H9 (cell line): ENCODE measurements at regions not wholly inside any gene's neighbourhood (a gene's known extent, or its start where the extent isn't known, plus 50 kb on each side); places are given as distances from the start of the nearest gene placed in this dataset.

Experiments
- DNase-seq: peaks from one replicate; pipeline ENCODE4 v3.0.0-alpha.2; 2017
- H2AFZ ChIP-seq: one replicate; pipeline ENCODE4 v1.6.1; 2013; ENCODE audit warnings: mild to moderate bottlenecking, low read length, control low read depth, moderate library complexity
- H2AK5ac ChIP-seq: 2 replicates; pipeline ENCODE4 v1.6.1; 2013; ENCODE audit warnings: low read length, control low read depth, mixed read lengths; ENCODE audit not compliant: insufficient read length
- H2BK120ac ChIP-seq: one replicate; pipeline ENCODE4 v1.6.1; 2013; ENCODE audit warnings: low read depth, mild to moderate bottlenecking, low read length, control low read depth, inconsistent platforms; ENCODE audit not compliant: poor library complexity, severe bottlenecking
- H2BK12ac ChIP-seq: 2 replicates; pipeline ENCODE4 v1.6.1; 2013; ENCODE audit warnings: low read length, control low read depth, mixed read lengths, low read depth; ENCODE audit not compliant: insufficient read length
- H2BK15ac ChIP-seq: 2 replicates; pipeline ENCODE4 v1.6.1; 2013; ENCODE audit warnings: low read depth, low read length, control low read depth
- H2BK20ac ChIP-seq: one replicate; pipeline ENCODE4 v1.6.1; 2013; ENCODE audit warnings: low read depth, mild to moderate bottlenecking, low read length, control low read depth, inconsistent platforms; ENCODE audit not compliant: poor library complexity, severe bottlenecking
- H2BK5ac ChIP-seq: 2 replicates; pipeline ENCODE4 v1.6.1; 2013; ENCODE audit warnings: low read length, control low read depth, mixed read lengths; ENCODE audit not compliant: insufficient read length
- H3K14ac ChIP-seq: 2 replicates; pipeline ENCODE4 v1.6.1; 2013; ENCODE audit warnings: low read length, control low read depth; ENCODE audit not compliant: insufficient read depth
- H3K18ac ChIP-seq: 2 replicates; pipeline ENCODE4 v1.6.1; 2013; ENCODE audit warnings: low read depth, mild to moderate bottlenecking, mixed read lengths, low read length, control low read depth; ENCODE audit not compliant: insufficient read length
- H3K23ac ChIP-seq: 2 replicates; pipeline ENCODE4 v1.6.1; 2013; ENCODE audit warnings: low read length, control low read depth, mixed read lengths, low read depth; ENCODE audit not compliant: insufficient read length
- H3K23me2 ChIP-seq: 2 replicates; pipeline ENCODE4 v1.6.1; 2013; ENCODE audit warnings: low read depth, mild to moderate bottlenecking, mixed read lengths, low read length, control low read depth; ENCODE audit not compliant: insufficient read length, poor library complexity, severe bottlenecking
- H3K27ac ChIP-seq: 2 replicates; pipeline ENCODE4 v1.5.1; 2013; ENCODE audit warnings: low read length, control low read depth, mixed read lengths, low read depth; ENCODE audit not compliant: insufficient read length
- H3K27me3 ChIP-seq: 2 replicates; pipeline ENCODE4 v1.6.1; 2013; ENCODE audit warnings: low read length, control low read depth, inconsistent platforms; ENCODE audit not compliant: insufficient read depth
- H3K4ac ChIP-seq: 2 replicates; pipeline ENCODE4 v1.6.1; 2013; ENCODE audit warnings: low read depth, mild to moderate bottlenecking, control low read depth, inconsistent platforms, low read length, moderate library complexity
- H3K4me1 ChIP-seq: 2 replicates; pipeline ENCODE4 v1.6.1; 2013; ENCODE audit warnings: low read length, control low read depth, inconsistent platforms; ENCODE audit not compliant: insufficient read depth
- H3K4me2 ChIP-seq: 2 replicates; pipeline ENCODE4 v1.6.1; 2013; ENCODE audit warnings: low read length, control low read depth, mixed read lengths; ENCODE audit not compliant: insufficient read length, insufficient read depth
- H3K56ac ChIP-seq: 2 replicates; pipeline ENCODE4 v1.6.1; 2013; ENCODE audit warnings: low read depth, mild to moderate bottlenecking, mixed read lengths, low read length, control low read depth; ENCODE audit not compliant: insufficient read length
- H3K79me1 ChIP-seq: 2 replicates; pipeline ENCODE4 v1.6.1; 2013; ENCODE audit warnings: low read depth, mild to moderate bottlenecking, moderate library complexity, low read length, control low read depth, inconsistent platforms; ENCODE audit not compliant: insufficient read depth, poor library complexity, severe bottlenecking
- H3K79me2 ChIP-seq: 2 replicates; pipeline ENCODE4 v1.6.1; 2013; ENCODE audit warnings: low read length, control low read depth, inconsistent platforms; ENCODE audit not compliant: insufficient read depth
- H3K9ac ChIP-seq: 2 replicates; pipeline ENCODE4 v1.6.1; 2013; ENCODE audit warnings: low read length, control low read depth, mixed read lengths; ENCODE audit not compliant: insufficient read length; ENCODE audit errors: extremely low read depth
- H3K9me3 ChIP-seq: one replicate; pipeline ENCODE4 v1.6.1; 2013; ENCODE audit warnings: low read depth, low read length, inconsistent platforms; ENCODE audit not compliant: control insufficient read depth
- H3T11ph ChIP-seq: one replicate; pipeline ENCODE4 v1.6.1; 2013; ENCODE audit warnings: mild to moderate bottlenecking, low read length, control low read depth, inconsistent platforms
- H4K20me1 ChIP-seq: one replicate; pipeline ENCODE4 v1.6.1; 2013; ENCODE audit not compliant: control insufficient read depth, insufficient read length, insufficient read depth
- H4K5ac ChIP-seq: 2 replicates; pipeline ENCODE4 v1.6.1; 2013; ENCODE audit warnings: low read depth, mild to moderate bottlenecking, mixed read lengths, low read length, control low read depth; ENCODE audit not compliant: insufficient read length
- H4K8ac ChIP-seq: replicated peaks from 2 replicates; pipeline ENCODE4 v1.6.1; 2013; ENCODE audit warnings: low read length, control low read depth, mixed read lengths, low read depth; ENCODE audit not compliant: insufficient read length
- H4K91ac ChIP-seq: 2 replicates; pipeline ENCODE4 v1.6.1; 2013; ENCODE audit warnings: low read depth, mild to moderate bottlenecking, moderate library complexity, mixed read lengths, low read length, control low read depth; ENCODE audit not compliant: insufficient read length
- H3K27ac Mint-ChIP-seq, 3 experiments: 2 replicates in 2 of 3; 3 replicates in 1 of 3; pipeline ENCODE4 v1.8.0; 2020 to 2021; ENCODE audit warnings: mixed read lengths in 3 of 3, mild to moderate bottlenecking in 1 of 3, moderate library complexity in 1 of 3
- H3K27me3 Mint-ChIP-seq: 2 replicates; pipeline ENCODE4 v1.8.0; 2021; ENCODE audit warnings: low read depth, mild to moderate bottlenecking, moderate library complexity, mixed read lengths
- H3K36me3 Mint-ChIP-seq, 3 experiments: 2 replicates in 2 of 3; 3 replicates in 1 of 3; pipeline ENCODE4 v1.8.0; 2020 to 2021; ENCODE audit warnings: low read depth in 3 of 3, mixed read lengths in 3 of 3; ENCODE audit not compliant: insufficient read depth in 1 of 3
- H3K4me1 Mint-ChIP-seq, 2 experiments: 2 replicates each; pipeline ENCODE4 v1.8.0; 2020; ENCODE audit warnings: mixed read lengths in 2 of 2
- H3K4me3 Mint-ChIP-seq, 2 experiments: 2 replicates in 1 of 2; 3 replicates in 1 of 2; pipeline ENCODE4 v1.8.0; 2020 to 2021; ENCODE audit warnings: mild to moderate bottlenecking in 2 of 2, mixed read lengths in 2 of 2, moderate library complexity in 1 of 2
- H3K9me3 Mint-ChIP-seq, 2 experiments: 2 replicates in 1 of 2; 3 replicates in 1 of 2; pipeline ENCODE4 v1.8.0; 2020; ENCODE audit warnings: mild to moderate bottlenecking in 2 of 2, mixed read lengths in 2 of 2, moderate library complexity in 1 of 2
- CTCF ChIP-seq: fragments of 200-600 bp; sonication (generic); conservative IDR thresholded peaks from 3 replicates; pipeline ENCODE4 v1.8.0; 2021; ENCODE audit warnings: antibody characterized with exemption, mild to moderate bottlenecking
- WGBS: extraction: QIAGEN DNeasy Blood & Tissue Kit; methylation state at CpG from one replicate; pipeline ENCODE4 v1.1.7; 2013; ENCODE audit warnings: missing lambda C conversion rate, low lambda C conversion rate, mixed read lengths; ENCODE audit not compliant: insufficient read length; ENCODE audit errors: extremely low coverage; 5-methylcytosine and 5-hydroxymethylcytosine counted together

GRCh38 chr4:104677116-104677515 lies 182.4 kb upstream of the CXXC4 start:
- no peaks in the 10 kb centered on the region for H3K79me1 ChIP-seq
- H3K79me2 ChIP-seq: no peaks in the 10 kb centered on the region
- H4K91ac ChIP-seq: no peak overlapping the region
- H2BK20ac ChIP-seq: no peak overlapping the region
- H2AFZ ChIP-seq: no peak overlapping the region
- H3K23me2 ChIP-seq: no peaks in the 10 kb centered on the region
- H3K4me1 ChIP-seq: no peaks in the 10 kb centered on the region
- no peak overlapping the region for H3K14ac ChIP-seq
- Mint-ChIP-seq H3K9me3 (no peaks in the 10 kb centered on the region), H3K4me3 (no peak overlapping the region), H3K27me3 (no peaks in the 10 kb centered on the region), H3K4me1 (peaks cover 5 to 6% of the 10 kb centered on the region in 2 experiments), H3K36me3 (no peaks in the 10 kb centered on the region), H3K27ac (peak overlapping the region in 1 of 3 experiments; percentile 45; a peak in 2 of 7 replicates)
- H3T11ph ChIP-seq: no peak overlapping the region
- no peak overlapping the region for H2BK15ac ChIP-seq
- H3K27ac ChIP-seq: no peak overlapping the region
- no CpG with 5 or more reads among the region's 3 CpGs for WGBS
- H4K20me1 ChIP-seq: no peaks in the 10 kb centered on the region
- no peak overlapping the region for H4K5ac ChIP-seq
- no peak overlapping the region for H3K9ac ChIP-seq
- H3K56ac ChIP-seq: no peak overlapping the region
- no peak overlapping the region for H3K23ac ChIP-seq
- no peak overlapping the region for H3K4me2 ChIP-seq
- H3K9me3 ChIP-seq: no peaks in the 10 kb centered on the region
- no peaks in the 10 kb centered on the region for H3K27me3 ChIP-seq
- no peak overlapping the region for H3K4ac ChIP-seq
- H2BK120ac ChIP-seq: no peak overlapping the region
- H2BK5ac ChIP-seq: no peak overlapping the region
- DNase-seq: peak; percentile 25
- H2AK5ac ChIP-seq: no peak overlapping the region
- no peak overlapping the region for H4K8ac ChIP-seq
- no peak overlapping the region for H3K18ac ChIP-seq
- TF ChIP-seq CTCF: no peak
- no peak overlapping the region for H2BK12ac ChIP-seq
